HUES6 (cell line): ENCODE measurements at regions not wholly inside any gene's neighbourhood (a gene's known extent, or its start where the extent isn't known, plus 50 kb on each side); places are given as distances from the start of the nearest gene placed in this dataset.

Experiments used
- H3K27ac ChIP-seq: 2 replicates; pipeline ENCODE4 v1.7.0; 2013; ENCODE audit warnings: low read depth, mild to moderate bottlenecking, low read length, inconsistent platforms
- H3K27me3 ChIP-seq: 2 replicates; pipeline ENCODE4 v1.6.1; 2013; ENCODE audit warnings: low read length; ENCODE audit not compliant: control insufficient read depth, insufficient read depth
- H3K36me3 ChIP-seq: 2 replicates; pipeline ENCODE4 v1.6.1; 2013; ENCODE audit warnings: low read length; ENCODE audit not compliant: control insufficient read depth, insufficient read depth
- H3K4me1 ChIP-seq: 2 replicates; pipeline ENCODE4 v1.6.1; 2013; ENCODE audit warnings: low read length; ENCODE audit not compliant: control insufficient read depth, insufficient read depth
- H3K4me3 ChIP-seq: 2 replicates; pipeline ENCODE4 v1.5.1; 2013; ENCODE audit warnings: low read depth, low read length
- H3K9ac ChIP-seq: one replicate; pipeline ENCODE4 v1.6.1; 2013; ENCODE audit warnings: mild to moderate bottlenecking, low read length
- H3K9me3 ChIP-seq: 2 replicates; pipeline ENCODE4 v1.6.1; 2013; ENCODE audit warnings: low read depth, low read length; ENCODE audit not compliant: control insufficient read depth, insufficient read depth

- Histone ChIP-seq H3K36me3 (no peaks in the 10 kb centered on the region), H3K27me3 (peaks cover 7% of the 10 kb centered on the region; the same call in 1 of the 2 replicates), H3K27ac (no peak overlapping the region), H3K4me1 (peaks cover 3% of the 10 kb centered on the region; the same call in 1 of the 2 replicates), H3K9me3 (peaks cover 6% of the 10 kb centered on the region), H3K4me3 (no peak overlapping the region), H3K9ac (no peak overlapping the region)
Observed at GRCh38 chr14:104280085-104280901, 141.9 kb downstream of the KIF26A start.

- Histone ChIP-seq H3K27me3 (peaks cover 7% of the 10 kb centered on the region; the same call in 1 of the 2 replicates), H3K36me3 (no peaks in the 10 kb centered on the region), H3K9me3 (peaks cover 6% of the 10 kb centered on the region), H3K27ac (no peak overlapping the region), H3K9ac (no peak overlapping the region), H3K4me3 (no peak overlapping the region), H3K4me1 (peaks cover 3% of the 10 kb centered on the region; the same call in 1 of the 2 replicates)
Observed at GRCh38 chr14:104280902-104281767, 142.7 kb downstream of the KIF26A start.

GRCh38 chr14:104281768-104282301 is 143.4 kb downstream of the KIF26A start:
- Histone ChIP-seq H3K4me1 (peaks cover 3% of the 10 kb centered on the region; the same call in 1 of the 2 replicates), H3K27me3 (peaks cover 7% of the 10 kb centered on the region; the same call in 1 of the 2 replicates), H3K9ac (no peak overlapping the region), H3K4me3 (no peak overlapping the region), H3K9me3 (peaks cover 6% of the 10 kb centered on the region), H3K27ac (no peak overlapping the region), H3K36me3 (no peaks in the 10 kb centered on the region)

- H3K9ac ChIP-seq, result no peak overlapping the region
- H3K9me3 ChIP-seq, result peaks cover 6% of the 10 kb centered on the region
- peaks cover 5% of the 10 kb centered on the region; the same call in 1 of the 2 replicates for H3K27me3 ChIP-seq
- no peaks in the 10 kb centered on the region for H3K36me3 ChIP-seq
- H3K4me3 ChIP-seq, result no peak overlapping the region
- H3K27ac ChIP-seq, result no peak overlapping the region
- peaks cover 3% of the 10 kb centered on the region; the same call in 1 of the 2 replicates for H3K4me1 ChIP-seq
Observed at GRCh38 chr14:104282332-104283196, 144.2 kb downstream of the KIF26A start.

GRCh38 chr14:104283197-104284106 is 145.1 kb downstream of the KIF26A start:
- H3K27me3 ChIP-seq, result no peaks in the 10 kb centered on the region
- no peaks in the 10 kb centered on the region for H3K9me3 ChIP-seq
- H3K4me3 ChIP-seq, result no peak overlapping the region

GRCh38 chr14:104284107-104284592 is 145.8 kb downstream of the KIF26A start:
- Histone ChIP-seq H3K4me3 (no peak overlapping the region), H3K27ac (no peak overlapping the region), H3K9ac (no peak overlapping the region), H3K27me3 (no peaks in the 10 kb centered on the region), H3K36me3 (no peaks in the 10 kb centered on the region), H3K4me1 (peaks cover 3% of the 10 kb centered on the region; the same call in 1 of the 2 replicates), H3K9me3 (no peaks in the 10 kb centered on the region)

More at GRCh38 chr14:104283197-104284106, 145.1 kb downstream of the KIF26A start:
- Histone ChIP-seq H3K4me1 (peaks cover 3% of the 10 kb centered on the region; the same call in 1 of the 2 replicates), H3K36me3 (no peaks in the 10 kb centered on the region), H3K9ac (no peak overlapping the region), H3K27ac (no peak overlapping the region)

- Histone ChIP-seq H3K27ac (no peak overlapping the region), H3K27me3 (no peaks in the 10 kb centered on the region), H3K36me3 (no peaks in the 10 kb centered on the region), H3K4me1 (peaks cover 3% of the 10 kb centered on the region; the same call in 1 of the 2 replicates), H3K4me3 (no peak overlapping the region), H3K9me3 (no peaks in the 10 kb centered on the region), H3K9ac (no peak overlapping the region)
Observed at GRCh38 chr14:104284636-104285507, 146.5 kb downstream of the KIF26A start.

- no peak overlapping the region for H3K27ac ChIP-seq
- H3K4me1 ChIP-seq, result peaks cover 4% of the 10 kb centered on the region
- no peak overlapping the region for H3K4me3 ChIP-seq
- no peaks in the 10 kb centered on the region for H3K9me3 ChIP-seq
- H3K27me3 ChIP-seq, result no peaks in the 10 kb centered on the region
- no peak overlapping the region for H3K9ac ChIP-seq
- no peaks in the 10 kb centered on the region for H3K36me3 ChIP-seq
Observed at GRCh38 chr14:104285508-104285840, 147.1 kb downstream of the KIF26A start.

- no peaks in the 10 kb centered on the region for H3K9me3 ChIP-seq
- peaks cover 8% of the 10 kb centered on the region for H3K4me1 ChIP-seq
- no peak overlapping the region for H3K9ac ChIP-seq
- no peaks in the 10 kb centered on the region for H3K36me3 ChIP-seq
- H3K4me3 ChIP-seq, result no peak overlapping the region
- H3K27ac ChIP-seq, result no peak overlapping the region
- no peaks in the 10 kb centered on the region for H3K27me3 ChIP-seq
Observed at GRCh38 chr14:104286086-104286485, 147.7 kb downstream of the KIF26A start.
